Mesenchymal stem cell (in vitro differentiated cells and primary cell): ENCODE measurements at regions not wholly inside any gene's neighbourhood (a gene's known extent, or its start where the extent isn't known, plus 50 kb on each side); places are given as distances from the start of the nearest gene placed in this dataset.

Experiments used
- DNase-seq: peaks from one replicate; pipeline ENCODE4 v3.0.0-alpha.2; 2013
- H2AFZ ChIP-seq: one replicate; pipeline ENCODE4 v1.6.1; 2013; ENCODE audit warnings: low read depth, mild to moderate bottlenecking, control low read depth, inconsistent platforms, low read length, moderate library complexity
- H2AK5ac ChIP-seq: 2 replicates; pipeline ENCODE4 v1.6.1; 2013; ENCODE audit warnings: low read length, moderate library complexity, mild to moderate bottlenecking, inconsistent platforms; ENCODE audit not compliant: severe bottlenecking
- H2BK120ac ChIP-seq: one replicate; pipeline ENCODE4 v1.6.1; 2013; ENCODE audit warnings: low read depth, mild to moderate bottlenecking, inconsistent platforms, low read length, moderate library complexity
- H2BK12ac ChIP-seq, 2 experiments: one replicate each; pipeline ENCODE4 v1.6.1; 2013; ENCODE audit warnings: inconsistent platforms in 2 of 2, low read length in 2 of 2, mild to moderate bottlenecking in 2 of 2, moderate library complexity in 2 of 2, control low read depth in 1 of 2
- H2BK15ac ChIP-seq: one replicate; pipeline ENCODE4 v1.6.1; 2013; ENCODE audit warnings: mild to moderate bottlenecking, low read depth, inconsistent platforms; ENCODE audit not compliant: poor library complexity, severe bottlenecking
- H2BK5ac ChIP-seq: 2 replicates; pipeline ENCODE4 v1.6.1; 2013; ENCODE audit warnings: low read depth, mild to moderate bottlenecking, low read length, control low read depth, inconsistent platforms; ENCODE audit not compliant: poor library complexity, severe bottlenecking
- H3K14ac ChIP-seq, 2 experiments: one replicate each; pipeline ENCODE4 v1.6.1; 2013; ENCODE audit warnings: inconsistent platforms in 2 of 2, low read length in 2 of 2, control low read depth in 1 of 2, mild to moderate bottlenecking in 1 of 2, moderate library complexity in 1 of 2
- H3K18ac ChIP-seq, 2 experiments: one replicate each; pipeline ENCODE4 v1.6.1; 2013; ENCODE audit warnings: inconsistent platforms in 2 of 2, low read length in 2 of 2, control low read depth in 1 of 2, low read depth in 1 of 2, mild to moderate bottlenecking in 1 of 2
- H3K23ac ChIP-seq, 2 experiments: one replicate each; pipeline ENCODE4 v1.6.1; 2013; ENCODE audit warnings: inconsistent platforms in 2 of 2, low read length in 2 of 2, mild to moderate bottlenecking in 2 of 2, moderate library complexity in 2 of 2, control low read depth in 1 of 2
- H3K27ac ChIP-seq: 2 replicates; pipeline ENCODE4 v1.5.1; 2013; ENCODE audit warnings: mild to moderate bottlenecking, moderate library complexity, low read length, control low read depth, inconsistent platforms; ENCODE audit not compliant: poor library complexity, severe bottlenecking
- H3K27me3 ChIP-seq, 2 experiments: 2 replicates each; pipeline versions ENCODE4 v1.6.1 to v1.7.0; 2013; ENCODE audit warnings: low read length in 2 of 2, mild to moderate bottlenecking in 2 of 2, moderate library complexity in 2 of 2, control low read depth in 1 of 2, inconsistent platforms in 1 of 2; ENCODE audit not compliant: control insufficient read depth in 1 of 2, insufficient read depth in 1 of 2
- H3K36me3 ChIP-seq, 2 experiments: 2 replicates each; pipeline versions ENCODE4 v1.6.1 to v1.7.0; 2013; ENCODE audit warnings: low read length in 2 of 2, control low read depth in 1 of 2, inconsistent platforms in 1 of 2, low read depth in 1 of 2, mild to moderate bottlenecking in 1 of 2; ENCODE audit not compliant: insufficient read depth in 2 of 2, control insufficient read depth in 1 of 2
- H3K4ac ChIP-seq, 2 experiments: one replicate each; pipeline ENCODE4 v1.6.1; 2013; ENCODE audit warnings: inconsistent platforms in 2 of 2, low read length in 2 of 2, mild to moderate bottlenecking in 2 of 2, moderate library complexity in 2 of 2, control low read depth in 1 of 2, low read depth in 1 of 2
- H3K4me1 ChIP-seq: 2 replicates; pipeline ENCODE4 v1.6.1; 2013; ENCODE audit warnings: low read depth, low read length, control low read depth; ENCODE audit not compliant: control insufficient read depth, insufficient read depth
- H3K4me2 ChIP-seq: 2 replicates; pipeline ENCODE4 v1.6.1; 2013; ENCODE audit warnings: low read length, mild to moderate bottlenecking, inconsistent platforms; ENCODE audit not compliant: poor library complexity, severe bottlenecking
- H3K4me3 ChIP-seq, 2 experiments: 2 replicates each; pipeline versions ENCODE4 v1.5.1 to v1.7.0; 2013; ENCODE audit warnings: low read length in 2 of 2, mild to moderate bottlenecking in 2 of 2, control low read depth in 1 of 2, low read depth in 1 of 2; ENCODE audit not compliant: insufficient read depth in 1 of 2
- H3K79me1 ChIP-seq: replicated peaks from 2 replicates; pipeline ENCODE4 v1.6.1; 2013; ENCODE audit warnings: mild to moderate bottlenecking, control low read depth, low read length, inconsistent platforms; ENCODE audit not compliant: poor library complexity, severe bottlenecking
- H3K9ac ChIP-seq: 2 replicates; pipeline ENCODE4 v1.7.0; 2013; ENCODE audit warnings: mild to moderate bottlenecking, low read length, moderate library complexity
- H3K9me3 ChIP-seq: 2 replicates; pipeline ENCODE4 v1.7.0; 2013; ENCODE audit warnings: mild to moderate bottlenecking, low read length; ENCODE audit not compliant: control insufficient read depth
- H4K8ac ChIP-seq: one replicate; pipeline ENCODE4 v1.6.1; 2013; ENCODE audit warnings: inconsistent platforms, mild to moderate bottlenecking, low read length, moderate library complexity
- H4K91ac ChIP-seq: one replicate; pipeline ENCODE4 v1.6.1; 2013; ENCODE audit warnings: mild to moderate bottlenecking, low read length, inconsistent platforms
- WGBS: methylation state at CpG from one replicate; pipeline ENCODE4 v1.1.7; 2013; ENCODE audit warnings: mixed read lengths; 5-methylcytosine and 5-hydroxymethylcytosine counted together

DNA sequence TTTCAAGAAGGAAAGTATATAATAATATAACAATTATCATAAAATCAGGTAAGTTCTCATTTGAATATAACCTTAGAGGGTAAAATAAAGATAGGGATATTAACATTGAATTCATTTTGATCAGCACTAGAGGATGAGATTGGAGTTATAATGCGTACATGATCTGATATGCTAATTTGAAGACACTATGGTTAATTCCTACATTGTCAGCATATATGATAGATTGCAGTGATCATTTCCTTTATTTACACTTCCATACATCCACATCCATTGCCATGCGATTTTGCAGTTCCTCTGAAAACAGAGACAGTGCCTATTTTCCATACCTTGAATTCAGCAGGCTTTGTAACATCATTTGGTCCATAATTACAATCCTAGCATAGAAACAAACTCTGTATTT, 519.2 kb downstream of the CCDC85A start:
- no peak overlapping the region for H2AFZ ChIP-seq
- no peak overlapping the region for H2BK120ac ChIP-seq
- no peak overlapping the region for H3K27ac ChIP-seq
- H3K36me3 ChIP-seq: no peaks in the 10 kb centered on the region
- no peak overlapping the region for H2AK5ac ChIP-seq
- H2BK5ac ChIP-seq: no peak overlapping the region
- 100% methylated on average over 2 of the region's 2 CpGs for WGBS
- no peak overlapping the region for H3K4me2 ChIP-seq
- no peak overlapping the region for H3K9ac ChIP-seq
- H3K4me1 ChIP-seq: no peaks in the 10 kb centered on the region
- no peaks in the 10 kb centered on the region for H3K27me3 ChIP-seq
- no peak overlapping the region for H3K4me3 ChIP-seq
- H3K18ac ChIP-seq: no peak overlapping the region
- H3K9me3 ChIP-seq: peaks cover 29% of the 10 kb centered on the region
- no peaks in the 10 kb centered on the region for H3K79me1 ChIP-seq
- no peak overlapping the region for H3K23ac ChIP-seq
- H3K14ac ChIP-seq: no peak overlapping the region
- no peak overlapping the region for H4K91ac ChIP-seq
- no peak overlapping the region for H4K8ac ChIP-seq
- no peak overlapping the region for H3K4ac ChIP-seq
- no peak overlapping the region for H2BK12ac ChIP-seq
- no peak overlapping the region for H2BK15ac ChIP-seq
- no peak for DNase-seq

DNA sequence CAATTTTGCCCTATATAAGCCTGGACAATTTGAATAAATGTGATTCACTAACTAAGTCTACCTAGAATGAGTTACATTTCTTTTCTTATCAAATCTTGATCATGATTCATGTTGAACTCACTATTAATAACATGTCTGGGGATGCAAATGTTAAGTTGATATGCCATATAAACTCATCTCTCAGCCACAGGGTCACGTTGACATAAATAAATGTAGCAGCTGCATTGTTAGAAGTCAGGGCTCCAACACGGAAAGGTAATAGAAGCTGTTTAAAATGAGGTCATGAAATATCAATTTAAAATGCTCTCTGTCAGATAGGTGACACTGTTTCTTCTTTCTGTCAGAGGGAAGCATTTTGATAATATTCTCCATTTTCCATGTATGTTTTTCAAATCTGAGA, 521.9 kb downstream of the CCDC85A start:
- no peaks in the 10 kb centered on the region for H3K27me3 ChIP-seq
- no peak overlapping the region for H3K23ac ChIP-seq
- no peaks in the 10 kb centered on the region for H3K4me1 ChIP-seq
- no peak overlapping the region for H3K18ac ChIP-seq
- H3K4me2 ChIP-seq: no peak overlapping the region
- no peak overlapping the region for H3K4ac ChIP-seq
- H4K91ac ChIP-seq: no peak overlapping the region
- H3K14ac ChIP-seq: no peak overlapping the region
- H3K27ac ChIP-seq: no peak overlapping the region
- H3K4me3 ChIP-seq: no peak overlapping the region
- H2BK120ac ChIP-seq: no peak overlapping the region
- no peak overlapping the region for H2BK12ac ChIP-seq
- H4K8ac ChIP-seq: no peak overlapping the region
- no peak overlapping the region for H2AK5ac ChIP-seq
- DNase-seq: no peak
- H2BK15ac ChIP-seq: no peak overlapping the region
- H2AFZ ChIP-seq: no peak overlapping the region
- no peaks in the 10 kb centered on the region for H3K36me3 ChIP-seq
- H3K79me1 ChIP-seq: no peaks in the 10 kb centered on the region
- H2BK5ac ChIP-seq: no peak overlapping the region
- H3K9me3 ChIP-seq: peaks cover 9% of the 10 kb centered on the region
- H3K9ac ChIP-seq: no peak overlapping the region
- WGBS: 43% methylated on average over 2 of the region's 2 CpGs

- Histone ChIP-seq H2BK15ac (no peak overlapping the region), H3K79me1 (no peaks in the 10 kb centered on the region), H2AFZ (no peak overlapping the region), H3K4ac (no peak overlapping the region), H2BK12ac (no peak overlapping the region), H2BK5ac (no peak overlapping the region), H3K4me1 (no peaks in the 10 kb centered on the region), H2BK120ac (no peak overlapping the region), H3K14ac (no peak overlapping the region), H2AK5ac (no peak overlapping the region), H3K23ac (no peak overlapping the region), H3K4me3 (no peak overlapping the region), H3K18ac (no peak overlapping the region), H3K9me3 (no peaks in the 10 kb centered on the region), H4K91ac (no peak overlapping the region), H3K9ac (no peak overlapping the region), H3K4me2 (no peak overlapping the region), H3K36me3 (no peaks in the 10 kb centered on the region), H3K27ac (no peak overlapping the region), H4K8ac (no peak overlapping the region), H3K27me3 (no peaks in the 10 kb centered on the region)
- WGBS: 86% methylated on average over 3 of the region's 3 CpGs
- no peak for DNase-seq
These were observed 523.4 kb downstream of the CCDC85A start for GRCh38 chr2:56707218-56707617.

GRCh38 chr2:56707650-56708049, 523.9 kb downstream of the CCDC85A start:
- H3K36me3 ChIP-seq: no peaks in the 10 kb centered on the region
- no peaks in the 10 kb centered on the region for H3K9me3 ChIP-seq
- H3K18ac ChIP-seq: no peak overlapping the region
- no peak overlapping the region for H3K14ac ChIP-seq
- H3K27ac ChIP-seq: no peak overlapping the region
- DNase-seq: no peak
- H2BK5ac ChIP-seq: no peak overlapping the region
- no peak overlapping the region for H2AK5ac ChIP-seq
- no peaks in the 10 kb centered on the region for H3K4me1 ChIP-seq
- H2BK120ac ChIP-seq: no peak overlapping the region
- H2AFZ ChIP-seq: no peak overlapping the region
- H3K23ac ChIP-seq: no peak overlapping the region
- no peak overlapping the region for H4K8ac ChIP-seq
- H4K91ac ChIP-seq: no peak overlapping the region
- no peaks in the 10 kb centered on the region for H3K79me1 ChIP-seq
- no peak overlapping the region for H3K4me3 ChIP-seq
- H2BK12ac ChIP-seq: no peak overlapping the region
- H3K4me2 ChIP-seq: no peak overlapping the region
- H3K27me3 ChIP-seq: no peaks in the 10 kb centered on the region
- no peak overlapping the region for H3K4ac ChIP-seq
- WGBS: 81% methylated on average over 2 of the region's 2 CpGs
- no peak overlapping the region for H3K9ac ChIP-seq
- H2BK15ac ChIP-seq: no peak overlapping the region
